Liver (tissue), 8 donors: ENCODE measurements at regions not wholly inside any gene's neighbourhood (a gene's known extent, or its start where the extent isn't known, plus 50 kb on each side); places are given as distances from the start of the nearest gene placed in this dataset.

Source experiments
- DNase-seq: peaks from one replicate; pipeline ENCODE4 v3.0.0-alpha.2; 2017; ENCODE audit warnings: low spot score
- H3K27ac ChIP-seq, 2 donors: one replicate each; pipeline ENCODE4 v1.7.0; 2013; ENCODE audit warnings: inconsistent platforms in 2 of 2, low read length in 2 of 2, control low read depth in 1 of 2, low read depth in 1 of 2, mild to moderate bottlenecking in 1 of 2
- H3K27me3 ChIP-seq, 4 donors: one replicate each; pipeline versions ENCODE4 v1.6.1 to v1.7.0; 2013; ENCODE audit warnings: low read length in 3 of 4, inconsistent platforms in 1 of 4, mild to moderate bottlenecking in 1 of 4, moderate library complexity in 1 of 4; ENCODE audit not compliant: control insufficient read depth in 4 of 4, insufficient read depth in 4 of 4
- H3K36me3 ChIP-seq, 4 donors: one replicate each; pipeline versions ENCODE4 v1.6.1 to v1.7.0; 2013; ENCODE audit warnings: low read length in 3 of 4, mild to moderate bottlenecking in 3 of 4, low read depth in 1 of 4, moderate library complexity in 1 of 4; ENCODE audit not compliant: control insufficient read depth in 4 of 4, insufficient read depth in 3 of 4
- H3K4me1 ChIP-seq, 4 donors: one replicate each; pipeline versions ENCODE4 v1.6.1 to v1.7.0; 2013; ENCODE audit warnings: low read length in 3 of 4, mild to moderate bottlenecking in 3 of 4, moderate library complexity in 1 of 4; ENCODE audit not compliant: control insufficient read depth in 4 of 4, insufficient read depth in 4 of 4
- H3K4me3 ChIP-seq, 3 donors: one replicate each; pipeline versions ENCODE4 v1.6.1 to v1.7.0; 2013; ENCODE audit warnings: low read length in 3 of 3, control low read depth in 1 of 3, low read depth in 1 of 3, mild to moderate bottlenecking in 1 of 3
- H3K9ac ChIP-seq, 2 donors: one replicate each; pipeline ENCODE4 v1.7.0; 2013; ENCODE audit warnings: low read length in 2 of 2, mild to moderate bottlenecking in 2 of 2, moderate library complexity in 2 of 2, control low read depth in 1 of 2, low read depth in 1 of 2
- H3K9me3 ChIP-seq, 4 donors: one replicate each; pipeline versions ENCODE4 v1.6.1 to v1.7.0; 2013; ENCODE audit warnings: low read length in 3 of 4; ENCODE audit not compliant: control insufficient read depth in 4 of 4
- EGR1 ChIP-seq, 2 donors: IDR thresholded peaks; 2 replicates each; pipeline ENCODE4 v1.6.1; 2016 to 2018; ENCODE audit warnings: antibody characterized with exemption in 2 of 2, low read depth in 2 of 2
- FOXA1 ChIP-seq: IDR thresholded peaks from 2 replicates; pipeline ENCODE4 v1.6.1; 2016; ENCODE audit warnings: antibody characterized with exemption
- FOXA2 ChIP-seq: IDR thresholded peaks from 2 replicates; pipeline ENCODE4 v1.6.1; 2016; ENCODE audit warnings: antibody characterized with exemption
- GABPA ChIP-seq, 2 donors: IDR thresholded peaks in 1 of 2; conservative IDR thresholded peaks in 1 of 2; 2 replicates each; pipeline ENCODE4 v1.6.1; 2016; ENCODE audit warnings: antibody characterized with exemption in 2 of 2, mild to moderate bottlenecking in 1 of 2, moderate library complexity in 1 of 2
- HNF4A ChIP-seq, 2 donors: conservative IDR thresholded peaks; 2 replicates each; pipeline ENCODE4 v1.6.1; 2016; ENCODE audit warnings: antibody characterized with exemption in 2 of 2, mild to moderate bottlenecking in 2 of 2
- HNF4G ChIP-seq: IDR thresholded peaks from 2 replicates; pipeline ENCODE4 v1.6.1; 2016; ENCODE audit warnings: antibody characterized with exemption
- JUND ChIP-seq, 2 donors: IDR thresholded peaks; 2 replicates each; pipeline ENCODE4 v1.6.1; 2016; ENCODE audit warnings: antibody characterized with exemption in 2 of 2
- NR2F2 ChIP-seq: IDR thresholded peaks from 2 replicates; pipeline ENCODE4 v1.6.1; 2016; ENCODE audit warnings: antibody characterized with exemption
- RAD21 ChIP-seq, 2 donors: IDR thresholded peaks; 2 replicates each; pipeline ENCODE4 v1.6.1; 2016; ENCODE audit warnings: antibody characterized with exemption in 2 of 2, mild to moderate bottlenecking in 2 of 2
- RXRA ChIP-seq, 2 donors: IDR thresholded peaks; 2 replicates each; pipeline ENCODE4 v1.6.1; 2017 to 2018; ENCODE audit warnings: antibody characterized with exemption in 2 of 2, mild to moderate bottlenecking in 1 of 2
- SP1 ChIP-seq: IDR thresholded peaks from 2 replicates; pipeline ENCODE4 v1.6.1; 2018; ENCODE audit warnings: antibody characterized with exemption, mild to moderate bottlenecking
- TAF1 ChIP-seq: conservative IDR thresholded peaks from 2 replicates; pipeline ENCODE4 v1.6.1; 2016; ENCODE audit warnings: antibody characterized with exemption, mild to moderate bottlenecking
- WGBS: extraction: QIAGEN DNeasy Blood & Tissue Kit; methylation state at CpG from one replicate; pipeline ENCODE4 v1.1.7; 2013; 5-methylcytosine and 5-hydroxymethylcytosine counted together
- TF ChIP-seq, protein P1 (sequence below): IDR thresholded peaks from 2 replicates; pipeline ENCODE4 v1.6.1; 2016; ENCODE audit warnings: antibody characterized with exemption
- TF ChIP-seq, protein P2 (sequence below): IDR thresholded peaks from 2 replicates; pipeline ENCODE4 v1.6.1; 2016; ENCODE audit warnings: antibody characterized with exemption
- TF ChIP-seq, protein P3 (sequence below): IDR thresholded peaks from 2 replicates; pipeline ENCODE4 v1.6.1; 2016; ENCODE audit warnings: antibody characterized with exemption
- TF ChIP-seq, protein P4 (sequence below): IDR thresholded peaks from 2 replicates; pipeline ENCODE4 v1.6.1; 2016; ENCODE audit warnings: antibody characterized with exemption, mild to moderate bottlenecking
- TF ChIP-seq, protein P5 (sequence below): fragments of 150-350 bp; IDR thresholded peaks from 2 replicates; pipeline ENCODE4 v1.5.1; 2017; ENCODE audit warnings: improper control_type of control experiment, low read depth, low read length; ENCODE audit not compliant: missing input control
- donor health status: healthy.
- donor health status: healthy.
- donor health status: healthy.
- donor health status: healthy.
- donor health status: healthy.

DNA sequence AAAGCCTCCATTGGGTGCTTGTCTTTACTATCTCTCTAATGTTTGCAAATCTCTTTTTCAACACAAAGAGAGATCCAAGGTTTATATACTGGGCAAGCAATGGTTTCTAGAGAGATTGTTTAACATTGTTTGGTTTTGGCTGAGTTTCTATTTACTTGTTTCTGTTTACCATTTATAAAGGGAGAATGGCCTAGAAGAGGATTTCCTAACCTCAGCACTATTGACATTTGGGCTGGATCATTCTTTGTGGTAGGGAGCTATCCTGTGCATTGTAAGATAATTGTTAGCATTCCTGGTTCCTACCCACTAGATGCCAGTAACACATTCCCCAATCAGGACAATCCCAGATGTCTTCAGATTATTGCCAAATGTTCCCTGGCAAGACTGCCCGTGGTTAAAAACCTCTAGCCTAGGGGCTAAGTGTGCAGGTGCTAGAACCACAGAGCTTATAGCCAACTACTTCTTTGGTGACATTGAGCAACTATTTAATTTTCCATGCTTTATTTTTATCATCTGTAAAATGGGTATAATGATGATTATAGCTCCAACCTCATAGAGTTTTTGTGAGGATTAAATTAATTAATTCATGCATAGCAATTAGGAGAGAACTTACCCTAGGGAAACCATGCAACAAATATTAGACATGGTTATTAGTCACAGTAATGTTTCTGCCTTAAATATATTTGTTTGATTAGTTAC lies 413.9 kb upstream of the MAF start (continued):
- TF ChIP-seq NR2F2 (no peak), EGR1 (IDR thresholded peaks at IDR 0.05; ENCODE audit: low read depth in 2 of 2) (no peak)

DNA sequence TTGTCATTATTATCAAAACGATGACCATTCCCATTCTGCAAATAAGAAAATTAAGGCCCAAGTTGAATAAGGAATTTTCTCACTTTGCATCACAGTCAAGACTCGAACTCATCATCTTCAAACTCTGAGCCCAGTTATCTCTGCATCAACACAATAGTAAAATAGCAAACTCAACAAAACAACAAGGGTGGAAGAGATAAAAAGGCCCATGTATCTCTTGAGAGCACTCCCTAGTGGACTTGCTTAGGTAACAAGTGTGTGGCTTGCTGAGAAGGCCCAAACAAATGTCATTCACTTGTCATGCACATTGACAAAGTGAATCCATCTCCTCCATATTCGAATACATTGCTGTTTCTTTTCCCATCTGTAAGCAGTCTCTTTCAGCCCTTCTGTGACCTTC lies 412.0 kb upstream of the MAF start:
- TF ChIP-seq, protein P1, sequence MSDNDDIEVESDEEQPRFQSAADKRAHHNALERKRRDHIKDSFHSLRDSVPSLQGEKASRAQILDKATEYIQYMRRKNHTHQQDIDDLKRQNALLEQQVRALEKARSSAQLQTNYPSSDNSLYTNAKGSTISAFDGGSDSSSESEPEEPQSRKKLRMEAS = no peak
- TF ChIP-seq HNF4G (no peak), JUND (IDR thresholded peaks at IDR 0.05) (no peak), NR2F2 (no peak), GABPA (IDR thresholded peaks at IDR 0.05 in 1 of 2, conservative IDR thresholded peaks at IDR 0.05 in 1 of 2) (no peak), FOXA2 (no peak), EGR1 (IDR thresholded peaks at IDR 0.05; ENCODE audit: low read depth in 2 of 2) (no peak), RXRA (IDR thresholded peaks at IDR 0.05) (no peak), TAF1 (no peak), HNF4A (conservative IDR thresholded peaks at IDR 0.05) (no peak), RAD21 (IDR thresholded peaks at IDR 0.05) (no peak), SP1 (no peak), FOXA1 (no peak)
- TF ChIP-seq, protein P2, sequence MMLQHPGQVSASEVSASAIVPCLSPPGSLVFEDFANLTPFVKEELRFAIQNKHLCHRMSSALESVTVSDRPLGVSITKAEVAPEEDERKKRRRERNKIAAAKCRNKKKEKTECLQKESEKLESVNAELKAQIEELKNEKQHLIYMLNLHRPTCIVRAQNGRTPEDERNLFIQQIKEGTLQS = no peak
- TF ChIP-seq, protein P3, sequence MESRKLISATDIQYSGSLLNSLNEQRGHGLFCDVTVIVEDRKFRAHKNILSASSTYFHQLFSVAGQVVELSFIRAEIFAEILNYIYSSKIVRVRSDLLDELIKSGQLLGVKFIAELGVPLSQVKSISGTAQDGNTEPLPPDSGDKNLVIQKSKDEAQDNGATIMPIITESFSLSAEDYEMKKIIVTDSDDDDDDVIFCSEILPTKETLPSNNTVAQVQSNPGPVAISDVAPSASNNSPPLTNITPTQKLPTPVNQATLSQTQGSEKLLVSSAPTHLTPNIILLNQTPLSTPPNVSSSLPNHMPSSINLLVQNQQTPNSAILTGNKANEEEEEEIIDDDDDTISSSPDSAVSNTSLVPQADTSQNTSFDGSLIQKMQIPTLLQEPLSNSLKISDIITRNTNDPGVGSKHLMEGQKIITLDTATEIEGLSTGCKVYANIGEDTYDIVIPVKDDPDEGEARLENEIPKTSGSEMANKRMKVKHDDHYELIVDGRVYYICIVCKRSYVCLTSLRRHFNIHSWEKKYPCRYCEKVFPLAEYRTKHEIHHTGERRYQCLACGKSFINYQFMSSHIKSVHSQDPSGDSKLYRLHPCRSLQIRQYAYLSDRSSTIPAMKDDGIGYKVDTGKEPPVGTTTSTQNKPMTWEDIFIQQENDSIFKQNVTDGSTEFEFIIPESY = no peak
- TF ChIP-seq, protein P4, sequence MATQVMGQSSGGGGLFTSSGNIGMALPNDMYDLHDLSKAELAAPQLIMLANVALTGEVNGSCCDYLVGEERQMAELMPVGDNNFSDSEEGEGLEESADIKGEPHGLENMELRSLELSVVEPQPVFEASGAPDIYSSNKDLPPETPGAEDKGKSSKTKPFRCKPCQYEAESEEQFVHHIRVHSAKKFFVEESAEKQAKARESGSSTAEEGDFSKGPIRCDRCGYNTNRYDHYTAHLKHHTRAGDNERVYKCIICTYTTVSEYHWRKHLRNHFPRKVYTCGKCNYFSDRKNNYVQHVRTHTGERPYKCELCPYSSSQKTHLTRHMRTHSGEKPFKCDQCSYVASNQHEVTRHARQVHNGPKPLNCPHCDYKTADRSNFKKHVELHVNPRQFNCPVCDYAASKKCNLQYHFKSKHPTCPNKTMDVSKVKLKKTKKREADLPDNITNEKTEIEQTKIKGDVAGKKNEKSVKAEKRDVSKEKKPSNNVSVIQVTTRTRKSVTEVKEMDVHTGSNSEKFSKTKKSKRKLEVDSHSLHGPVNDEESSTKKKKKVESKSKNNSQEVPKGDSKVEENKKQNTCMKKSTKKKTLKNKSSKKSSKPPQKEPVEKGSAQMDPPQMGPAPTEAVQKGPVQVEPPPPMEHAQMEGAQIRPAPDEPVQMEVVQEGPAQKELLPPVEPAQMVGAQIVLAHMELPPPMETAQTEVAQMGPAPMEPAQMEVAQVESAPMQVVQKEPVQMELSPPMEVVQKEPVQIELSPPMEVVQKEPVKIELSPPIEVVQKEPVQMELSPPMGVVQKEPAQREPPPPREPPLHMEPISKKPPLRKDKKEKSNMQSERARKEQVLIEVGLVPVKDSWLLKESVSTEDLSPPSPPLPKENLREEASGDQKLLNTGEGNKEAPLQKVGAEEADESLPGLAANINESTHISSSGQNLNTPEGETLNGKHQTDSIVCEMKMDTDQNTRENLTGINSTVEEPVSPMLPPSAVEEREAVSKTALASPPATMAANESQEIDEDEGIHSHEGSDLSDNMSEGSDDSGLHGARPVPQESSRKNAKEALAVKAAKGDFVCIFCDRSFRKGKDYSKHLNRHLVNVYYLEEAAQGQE = no peak
- TF ChIP-seq, protein P5, sequence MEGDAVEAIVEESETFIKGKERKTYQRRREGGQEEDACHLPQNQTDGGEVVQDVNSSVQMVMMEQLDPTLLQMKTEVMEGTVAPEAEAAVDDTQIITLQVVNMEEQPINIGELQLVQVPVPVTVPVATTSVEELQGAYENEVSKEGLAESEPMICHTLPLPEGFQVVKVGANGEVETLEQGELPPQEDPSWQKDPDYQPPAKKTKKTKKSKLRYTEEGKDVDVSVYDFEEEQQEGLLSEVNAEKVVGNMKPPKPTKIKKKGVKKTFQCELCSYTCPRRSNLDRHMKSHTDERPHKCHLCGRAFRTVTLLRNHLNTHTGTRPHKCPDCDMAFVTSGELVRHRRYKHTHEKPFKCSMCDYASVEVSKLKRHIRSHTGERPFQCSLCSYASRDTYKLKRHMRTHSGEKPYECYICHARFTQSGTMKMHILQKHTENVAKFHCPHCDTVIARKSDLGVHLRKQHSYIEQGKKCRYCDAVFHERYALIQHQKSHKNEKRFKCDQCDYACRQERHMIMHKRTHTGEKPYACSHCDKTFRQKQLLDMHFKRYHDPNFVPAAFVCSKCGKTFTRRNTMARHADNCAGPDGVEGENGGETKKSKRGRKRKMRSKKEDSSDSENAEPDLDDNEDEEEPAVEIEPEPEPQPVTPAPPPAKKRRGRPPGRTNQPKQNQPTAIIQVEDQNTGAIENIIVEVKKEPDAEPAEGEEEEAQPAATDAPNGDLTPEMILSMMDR = no peak
- H3K4me3 ChIP-seq = no peak overlapping the region
- H3K4me1 ChIP-seq = peaks cover 0 to 11% (median 0%) of the 10 kb centered on the region in 4 donors
- H3K27me3 ChIP-seq = no peaks in the 10 kb centered on the region
- H3K9me3 ChIP-seq = no peaks in the 10 kb centered on the region
- H3K36me3 ChIP-seq = no peaks in the 10 kb centered on the region
- no peak overlapping the region for H3K9ac ChIP-seq
- WGBS = 88% methylated on average over 3 of the region's 3 CpGs
- no peak overlapping the region for H3K27ac ChIP-seq
- DNase-seq = no peak
